Kidney capillary endothelial cell (primary cell): ENCODE measurements at regions not wholly inside any gene's neighbourhood (a gene's known extent, or its start where the extent isn't known, plus 50 kb on each side); places are given as distances from the start of the nearest gene placed in this dataset.

Experiments used
- DNase-seq: peaks from one replicate; pipeline ENCODE4 v3.0.0-alpha.2; 2018; ENCODE audit warnings: low spot score

- no peak for DNase-seq
Measured at GRCh38 chr4:13316354-13316753, 167.8 kb downstream of the RAB28 start.

- no peak for DNase-seq
Measured at GRCh38 chr4:13313856-13314255, 170.3 kb downstream of the RAB28 start.

GRCh38 chr4:13312264-13312663 is 171.9 kb downstream of the RAB28 start:
- no peak for DNase-seq

- DNase-seq, result no peak
Measured at GRCh38 chr4:13309751-13310150, 174.4 kb downstream of the RAB28 start.

- DNase-seq, result no peak
Measured at GRCh38 chr4:13306356-13306755, 177.8 kb downstream of the RAB28 start.

GRCh38 chr4:13302876-13303275 is 181.3 kb downstream of the RAB28 start:
- no peak for DNase-seq

- DNase-seq, result no peak
Measured at GRCh38 chr4:13299343-13299742, 184.8 kb downstream of the RAB28 start.

GRCh38 chr4:13298655-13299054 is 185.5 kb downstream of the RAB28 start:
- no peak for DNase-seq

GRCh38 chr4:13296986-13297385 is 187.2 kb downstream of the RAB28 start:
- no peak for DNase-seq

- no peak for DNase-seq
Measured at GRCh38 chr4:13294961-13295605, 189.1 kb downstream of the RAB28 start.

GRCh38 chr4:13292372-13292771 is 191.8 kb downstream of the RAB28 start:
- no peak for DNase-seq

GRCh38 chr4:13289391-13289790 is 194.7 kb downstream of the RAB28 start:
- DNase-seq, result no peak

GRCh38 chr4:13285336-13285735 is 198.8 kb downstream of the RAB28 start:
- DNase-seq, result no peak

GRCh38 chr4:13284932-13285331 is 199.2 kb downstream of the RAB28 start:
- DNase-seq, result no peak

- no peak for DNase-seq
Measured at GRCh38 chr4:13276357-13276756, 207.8 kb downstream of the RAB28 start.

- no peak for DNase-seq
Measured at GRCh38 chr4:13268703-13269102, 215.4 kb downstream of the RAB28 start.

GRCh38 chr4:13268165-13268564 is 216.0 kb downstream of the RAB28 start:
- no peak for DNase-seq

GRCh38 chr4:13267091-13267490 is 217.0 kb downstream of the RAB28 start:
- no peak for DNase-seq

GRCh38 chr4:13266687-13267086 is 217.5 kb downstream of the RAB28 start:
- DNase-seq, result no peak

- DNase-seq, result no peak
Measured at GRCh38 chr4:13263967-13264525, 220.1 kb downstream of the RAB28 start.

GRCh38 chr4:13262816-13263215 is 221.3 kb downstream of the RAB28 start:
- no peak for DNase-seq

- no peak for DNase-seq
Measured at GRCh38 chr4:13261486-13262257, 222.5 kb downstream of the RAB28 start.

- DNase-seq, result no peak
Measured at GRCh38 chr4:13260513-13260912, 223.6 kb downstream of the RAB28 start.
